ENCODE measurements at regions not wholly inside any gene's neighbourhood (a gene's known extent, or its start where the extent isn't known, plus 50 kb on each side); places are given as distances from the start of the nearest gene placed in this dataset.
A peak's percentile ranks its signal among the peaks of the same experiment; 100 is the strongest.

DNA sequence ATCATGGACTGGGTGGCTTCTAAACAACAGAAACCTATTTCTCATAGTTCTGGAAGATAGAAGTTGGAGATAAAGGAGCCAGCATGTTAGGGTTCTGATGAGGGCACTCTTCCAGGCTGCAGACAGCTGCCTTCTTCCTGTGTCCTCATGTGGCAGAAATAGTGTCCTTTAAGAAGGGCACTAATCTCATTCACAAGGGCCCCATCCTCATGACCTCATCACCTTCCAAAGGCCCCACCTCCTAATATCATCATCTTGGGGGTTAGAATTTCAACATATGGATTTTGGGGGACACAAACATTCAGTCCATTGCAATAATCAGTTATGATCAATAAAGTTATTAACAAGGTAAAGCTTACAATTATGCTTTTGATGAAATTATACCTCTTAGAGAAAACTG, 130.8 kb upstream of the SLC22A23 start:
- no peak for DNase-seq

DNA sequence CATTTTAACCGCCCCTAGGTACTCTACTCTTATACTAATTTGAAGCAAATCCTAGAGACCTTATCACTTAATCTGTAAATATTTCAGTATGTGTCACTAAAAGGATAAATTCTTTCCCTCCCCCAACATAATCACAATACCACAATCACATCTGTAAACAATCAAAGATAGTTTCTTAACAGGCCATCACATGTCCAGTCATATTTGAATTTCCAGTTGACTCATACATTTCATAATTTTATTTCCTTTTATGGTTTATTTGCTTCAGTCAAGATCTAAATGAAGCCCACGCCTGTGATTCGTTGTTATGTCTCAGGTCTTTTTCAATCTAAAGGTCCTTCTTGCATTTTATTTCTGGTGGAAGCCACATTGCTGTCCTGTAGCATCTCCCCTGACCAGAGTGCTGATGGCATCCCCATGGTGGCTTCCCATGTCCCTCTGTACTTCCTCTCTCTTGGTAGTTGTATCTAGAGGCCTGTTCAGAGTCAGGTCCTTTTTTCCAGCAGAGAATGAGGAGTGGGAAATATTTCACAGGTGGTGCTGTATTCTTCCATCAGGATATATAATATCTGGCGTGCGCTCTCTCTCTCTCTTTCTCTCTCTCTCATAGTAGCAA, 128.6 kb upstream of the SLC22A23 start:
- peak; percentile 28 for DNase-seq

DNA sequence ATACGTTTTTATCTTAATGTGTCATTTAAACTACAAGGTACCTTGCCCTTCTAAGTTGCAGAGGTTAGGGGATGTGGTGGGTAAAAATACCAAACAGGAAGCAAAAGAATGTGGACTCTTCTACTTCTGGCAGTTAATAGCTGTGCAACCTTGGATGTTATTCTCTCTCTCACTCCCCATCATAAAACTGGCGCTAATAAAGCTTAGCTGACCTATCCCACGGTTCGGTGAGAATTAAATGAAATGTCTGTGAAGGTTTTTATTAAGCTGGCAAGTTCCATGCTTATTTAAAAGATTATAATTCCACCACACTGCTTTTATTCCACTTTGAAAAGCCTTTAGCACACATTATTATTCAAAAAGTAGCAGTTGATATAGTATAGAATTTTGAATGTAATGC, 127.8 kb upstream of the SLC22A23 start:
- DNase-seq = peak; percentile 19

DNA sequence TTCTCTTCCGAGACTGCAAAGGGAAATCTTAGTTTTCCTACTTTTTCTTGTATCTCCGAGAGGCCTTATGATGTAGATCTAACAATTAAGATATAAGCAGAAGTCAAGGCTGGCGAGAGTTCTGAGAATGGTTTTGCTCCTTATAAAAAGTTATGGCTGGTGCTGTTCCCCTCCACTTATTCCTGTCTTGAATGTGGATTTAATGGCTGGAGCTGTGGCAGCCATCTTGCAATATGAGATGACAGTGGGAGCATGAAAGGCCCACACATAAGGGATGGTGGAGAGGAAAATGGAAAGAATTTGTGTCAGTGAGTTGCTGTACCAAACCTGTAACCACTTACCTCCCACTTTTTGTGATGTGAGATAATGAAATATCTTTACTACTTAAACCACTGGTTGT, 124.6 kb upstream of the SLC22A23 start:
- DNase-seq = no peak

DNA sequence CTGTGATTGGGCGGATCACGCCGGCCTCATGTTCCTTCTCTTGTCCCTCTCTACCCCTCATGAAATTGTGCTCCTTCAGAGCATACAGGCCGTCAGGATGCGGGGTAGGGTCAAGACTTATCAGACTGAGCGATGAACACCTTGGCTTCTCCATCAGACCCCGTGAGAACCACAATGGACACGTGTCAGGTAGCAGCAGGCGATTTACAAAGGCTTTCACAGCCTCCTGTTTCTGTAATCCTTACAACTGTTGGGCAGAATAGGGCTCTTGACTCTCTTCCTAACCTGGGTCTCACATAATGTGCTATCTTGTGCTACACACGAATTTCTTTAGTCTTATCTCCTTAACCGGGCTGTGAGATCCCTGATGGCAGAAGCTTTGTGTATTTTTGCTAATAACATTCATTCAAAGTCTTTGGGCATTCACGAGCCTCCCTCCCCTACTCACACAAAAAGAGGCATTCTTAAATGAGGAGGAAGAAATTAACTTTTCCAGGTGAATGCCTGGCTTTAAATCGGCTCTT, 122.9 kb upstream of the SLC22A23 start:
- no peak for DNase-seq

DNA sequence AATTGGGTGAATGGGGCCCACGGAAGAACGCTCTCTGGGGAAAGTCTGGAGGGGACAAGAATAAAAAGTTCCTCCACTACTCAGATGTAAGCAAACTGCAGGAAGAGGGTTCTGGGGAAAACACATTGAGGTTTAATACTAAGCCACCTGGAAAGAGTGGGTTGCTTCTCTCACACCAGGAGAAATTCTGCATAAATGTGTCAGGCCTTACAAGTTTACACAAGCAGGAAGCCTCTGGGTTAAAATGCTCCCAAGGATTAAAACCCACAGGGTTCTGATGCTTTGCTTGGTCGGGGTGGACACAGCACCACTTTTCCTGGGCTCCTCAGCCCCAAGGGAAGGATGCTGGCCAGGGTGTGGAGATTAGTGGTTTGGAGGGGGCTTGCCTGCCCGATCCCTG, 122.1 kb upstream of the SLC22A23 start:
- no peak for DNase-seq

DNA sequence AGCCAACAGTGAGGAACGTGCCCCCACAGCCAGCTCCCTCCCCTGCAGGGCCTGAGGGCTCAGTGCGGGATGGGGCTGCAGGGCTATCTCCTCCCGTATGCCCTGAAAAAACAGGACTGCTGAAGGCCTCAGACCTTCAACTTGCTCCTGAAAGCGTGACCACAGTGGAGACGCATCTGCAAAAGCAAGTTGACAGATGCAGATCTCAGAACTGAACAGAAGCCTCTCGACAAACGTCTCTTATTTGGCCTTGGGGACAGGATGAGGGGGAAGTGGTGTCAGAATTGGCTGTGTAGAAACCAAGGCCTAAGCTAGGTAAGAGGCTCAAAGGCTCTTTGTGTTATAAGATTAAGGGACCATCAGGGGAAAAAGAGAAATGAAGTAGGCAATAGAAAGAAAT, 120.7 kb upstream of the SLC22A23 start:
- no peak for DNase-seq

DNA sequence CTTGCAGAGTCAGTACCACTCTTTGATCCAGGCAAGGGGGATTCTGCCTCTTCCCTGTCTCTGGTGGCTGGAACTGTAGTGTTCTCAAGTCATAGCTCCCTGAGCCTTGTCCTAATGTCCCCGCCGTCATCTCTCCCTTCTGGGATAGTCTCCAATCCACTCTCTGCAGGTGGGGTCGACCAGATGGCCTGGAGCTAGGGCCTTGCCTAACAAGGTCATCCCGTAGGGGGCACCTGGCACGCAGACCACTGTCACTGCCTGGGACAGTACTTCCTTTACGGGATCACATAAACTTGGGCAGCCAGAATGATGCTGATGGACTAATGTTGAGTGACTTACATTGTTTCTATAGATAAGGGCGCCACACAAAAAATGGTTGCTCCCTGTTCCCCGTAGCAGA, 118.9 kb upstream of the SLC22A23 start:
- DNase-seq = no peak

DNA sequence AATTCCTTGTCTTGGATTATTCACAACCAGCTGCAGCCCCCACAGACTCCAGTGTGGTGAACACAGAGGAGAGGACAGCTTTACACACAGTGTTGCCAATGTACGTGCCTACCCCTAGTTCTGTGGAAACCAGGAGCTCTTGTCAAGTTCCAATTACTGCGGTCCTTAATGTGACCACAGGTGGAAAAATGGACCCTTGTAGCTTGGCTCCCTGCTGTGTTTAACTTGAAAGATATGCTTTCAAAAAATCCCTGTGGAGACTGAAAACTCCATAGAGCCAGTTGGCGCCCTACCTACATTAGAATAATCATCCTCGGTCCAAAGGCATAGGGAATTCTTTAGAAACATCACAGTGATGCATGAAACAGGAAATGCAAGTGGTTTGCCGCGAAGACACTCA, 118.3 kb upstream of the SLC22A23 start:
- DNase-seq = no peak

DNA sequence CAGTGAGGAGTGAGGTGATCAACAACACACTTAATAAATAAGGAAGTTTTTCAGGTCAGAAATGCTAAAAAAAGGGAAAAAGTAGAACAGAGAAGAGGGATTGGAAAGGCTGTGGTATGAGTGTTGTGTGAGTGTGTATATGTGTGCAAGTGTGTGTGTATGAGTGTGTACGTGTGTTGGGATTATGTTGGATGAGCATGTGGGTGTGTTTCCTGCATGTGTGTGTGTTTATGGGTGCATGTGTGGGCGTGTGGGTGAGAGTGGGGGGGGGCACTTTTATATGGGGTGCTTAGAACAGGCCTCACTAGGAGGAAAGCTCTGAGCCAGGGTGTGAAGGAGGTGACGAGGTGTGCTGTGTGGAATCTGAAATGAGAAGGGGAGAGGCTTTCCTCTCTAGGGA, 116.8 kb upstream of the SLC22A23 start:
- DNase-seq = no peak

DNA sequence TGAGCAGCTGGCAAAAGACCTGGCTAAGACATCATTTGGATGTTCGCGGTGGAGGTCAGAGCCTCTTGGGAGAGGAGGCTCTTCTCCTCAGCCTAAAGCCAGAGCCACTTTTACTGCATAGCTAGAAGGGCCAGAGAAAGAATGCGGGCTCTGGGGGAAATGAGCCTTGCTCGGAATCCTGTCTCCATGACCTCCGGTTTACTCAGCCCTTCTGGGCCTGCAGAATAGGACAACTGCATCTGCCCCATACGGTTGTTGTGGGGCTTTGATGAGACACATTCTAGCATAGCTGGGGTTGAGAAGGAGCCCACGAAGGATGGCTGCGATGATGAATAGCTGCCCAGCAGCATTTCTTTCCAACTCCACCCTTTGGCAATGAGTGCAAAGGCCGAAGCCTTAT, 115.0 kb upstream of the SLC22A23 start:
- no peak for DNase-seq

DNA sequence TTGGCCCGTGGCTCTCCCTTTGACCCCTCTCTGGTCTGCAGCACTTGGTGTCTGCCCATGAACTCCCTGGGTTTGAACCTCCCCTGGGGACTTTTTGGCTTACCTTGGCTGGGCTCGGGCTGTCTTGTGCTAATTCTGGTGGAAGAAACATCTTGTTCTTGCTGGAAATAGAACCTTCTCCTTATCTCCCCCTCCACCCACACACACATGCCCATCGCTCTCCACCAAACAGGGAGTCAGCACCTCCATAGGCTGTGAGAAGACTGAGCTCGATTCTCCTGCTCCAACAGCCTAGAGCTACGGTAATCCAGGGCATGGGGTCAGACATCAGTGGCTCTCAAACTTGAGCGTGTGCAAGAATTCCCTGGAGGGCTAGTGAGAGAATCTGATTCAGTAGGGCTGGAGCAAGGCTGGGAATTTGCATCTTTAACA, 114.4 kb upstream of the SLC22A23 start:
- no peak for DNase-seq

DNA sequence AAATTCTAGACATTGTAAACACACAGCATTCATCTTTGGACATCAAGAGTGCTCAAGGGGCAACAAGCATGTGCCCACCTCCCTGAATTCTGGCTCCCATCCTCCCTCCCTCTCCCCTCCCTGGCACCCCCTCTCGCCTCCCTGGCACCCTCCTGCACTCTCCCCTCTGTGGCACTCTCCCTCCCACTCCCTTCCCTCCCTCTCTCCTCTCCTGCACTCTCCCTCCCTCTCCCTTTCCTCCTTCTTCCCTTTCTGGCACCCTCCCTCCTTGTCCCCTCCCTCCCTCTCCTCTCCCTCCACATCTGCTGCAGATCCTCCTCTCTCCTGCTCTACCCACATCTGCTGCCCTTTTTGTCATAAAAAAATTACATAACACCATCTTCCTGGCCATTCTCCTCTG, 113.0 kb upstream of the SLC22A23 start:
- DNase-seq = no peak

DNA sequence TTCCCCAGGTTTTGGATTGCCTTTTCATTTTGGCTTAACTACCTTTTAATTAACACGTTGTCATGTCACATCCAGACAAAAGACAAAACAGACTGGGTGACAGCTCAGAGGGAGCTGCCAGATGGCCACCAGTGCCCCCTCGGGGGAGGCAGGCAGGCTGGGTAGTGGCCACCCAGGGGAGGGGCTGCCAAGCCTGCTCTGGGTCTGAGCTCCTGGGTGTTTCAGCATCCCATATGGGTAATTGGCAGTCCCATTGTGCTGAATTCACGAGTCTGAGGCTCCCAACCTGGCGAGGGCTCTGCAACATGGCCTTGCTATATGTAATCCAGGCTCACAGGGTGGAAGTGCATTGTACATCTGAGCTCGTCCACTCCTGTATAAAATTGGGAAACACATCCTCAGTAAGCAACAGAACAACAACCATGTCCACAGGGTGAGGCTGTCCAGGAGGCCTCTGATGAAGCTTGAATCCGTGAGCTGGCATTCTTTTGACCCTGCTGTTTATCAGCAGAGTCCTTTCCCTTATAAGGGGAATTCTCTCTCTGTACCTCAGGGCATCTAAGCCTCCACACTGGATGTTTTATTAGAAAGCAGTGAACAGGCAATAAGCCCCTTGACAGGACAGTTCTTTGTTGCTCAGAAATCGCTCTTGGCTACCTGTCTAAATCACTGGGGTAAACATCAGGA, 111.7 kb upstream of the SLC22A23 start:
- no peak for DNase-seq

DNA sequence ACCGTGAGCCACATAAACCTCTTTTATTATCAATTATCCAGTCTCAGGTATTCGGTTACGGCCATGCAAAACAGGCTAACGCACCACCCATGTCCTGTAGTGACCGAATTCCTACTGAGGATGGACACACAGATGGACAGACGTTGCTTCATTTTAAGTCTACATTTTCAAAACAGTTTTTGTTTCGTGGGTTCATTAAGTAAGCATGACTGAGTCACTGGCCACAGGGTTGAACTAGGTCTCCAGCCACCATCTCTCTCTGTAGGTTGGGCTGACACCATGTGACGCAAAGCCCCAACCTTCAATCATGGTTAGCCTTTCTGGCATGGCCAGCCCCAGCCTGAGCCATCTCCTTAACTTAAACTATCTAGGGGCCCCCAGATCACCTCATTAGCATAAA, 110.0 kb upstream of the SLC22A23 start:
- no peak for DNase-seq

DNA sequence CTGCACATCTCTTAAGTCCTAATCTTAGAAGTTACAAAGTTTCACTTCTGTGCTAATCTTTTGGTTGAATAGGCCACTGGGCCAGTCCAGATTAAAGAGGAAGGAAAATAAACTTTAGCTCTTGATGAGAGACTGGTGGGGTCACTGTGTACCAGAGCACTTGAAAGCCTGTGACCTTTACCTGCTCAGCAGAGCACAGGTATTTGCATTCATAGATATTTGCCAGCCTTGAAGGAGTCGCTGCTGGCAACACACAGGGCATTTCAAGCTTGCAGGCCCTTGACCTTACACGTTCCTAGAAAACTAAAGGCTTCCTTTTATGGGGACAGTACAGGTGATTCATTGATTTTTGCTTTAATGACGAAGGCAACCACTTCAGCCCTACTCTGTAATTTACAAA, 108.4 kb upstream of the SLC22A23 start:
- DNase-seq = no peak

DNA sequence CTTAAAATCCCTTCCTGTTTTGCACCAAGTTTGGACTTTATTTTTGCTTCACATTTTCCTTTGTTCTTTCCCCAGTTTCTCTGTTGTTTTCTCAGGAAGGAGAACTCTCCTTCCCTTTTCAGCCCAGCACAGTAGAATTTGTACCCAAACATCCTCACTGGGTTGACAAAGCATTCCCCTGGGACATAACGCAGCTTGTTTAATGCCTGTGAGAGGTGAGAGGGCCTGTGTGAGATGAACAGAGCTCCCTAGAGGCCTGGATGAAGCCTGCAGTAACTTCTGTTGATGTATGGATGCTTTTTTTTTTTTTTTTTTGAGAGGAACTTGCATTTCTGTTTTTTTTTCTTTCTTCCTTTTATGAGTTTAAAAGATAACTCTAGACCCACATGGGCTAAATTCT, 104.9 kb upstream of the SLC22A23 start:
- DNase-seq = peak; percentile 81

DNA sequence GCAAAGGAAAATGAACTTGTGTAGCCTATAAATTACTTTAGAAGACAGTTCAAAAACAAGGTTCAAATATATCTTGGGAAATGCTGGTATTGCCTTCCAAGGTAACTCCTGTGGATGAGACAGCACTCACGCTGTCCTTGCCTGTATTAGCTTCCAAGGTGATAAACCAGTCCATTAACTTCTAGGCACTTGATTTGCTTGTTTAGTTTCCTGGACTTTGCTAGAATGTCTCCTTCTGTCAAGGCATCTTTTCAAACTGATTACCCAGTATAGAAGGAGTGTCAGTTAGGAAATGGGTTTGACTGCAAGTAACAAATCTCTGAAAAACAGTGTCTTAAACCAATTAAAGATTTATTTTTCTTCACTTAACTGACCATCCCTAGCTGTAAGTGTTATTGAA, 103.4 kb upstream of the SLC22A23 start:
- no peak for DNase-seq

DNA sequence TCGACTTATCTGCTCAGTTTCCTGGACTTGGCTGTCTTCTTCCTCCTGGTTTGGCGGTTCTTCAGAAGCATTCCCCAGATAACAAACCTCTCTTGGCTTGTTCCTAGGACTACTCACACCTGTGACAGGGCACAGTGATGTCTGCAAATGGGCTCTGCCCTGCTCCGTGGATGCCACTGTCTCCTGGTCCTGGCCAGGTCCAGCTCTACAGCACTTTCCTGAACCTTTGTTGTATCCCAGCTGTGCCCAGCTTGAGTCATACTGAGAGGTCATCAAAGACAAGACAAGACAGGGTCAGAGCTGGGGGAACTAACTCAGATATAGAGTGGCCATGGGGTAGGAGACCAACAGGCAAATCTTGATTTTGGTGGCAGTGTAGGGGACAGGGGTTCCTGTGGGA, 102.7 kb upstream of the SLC22A23 start:
- no peak for DNase-seq

DNA sequence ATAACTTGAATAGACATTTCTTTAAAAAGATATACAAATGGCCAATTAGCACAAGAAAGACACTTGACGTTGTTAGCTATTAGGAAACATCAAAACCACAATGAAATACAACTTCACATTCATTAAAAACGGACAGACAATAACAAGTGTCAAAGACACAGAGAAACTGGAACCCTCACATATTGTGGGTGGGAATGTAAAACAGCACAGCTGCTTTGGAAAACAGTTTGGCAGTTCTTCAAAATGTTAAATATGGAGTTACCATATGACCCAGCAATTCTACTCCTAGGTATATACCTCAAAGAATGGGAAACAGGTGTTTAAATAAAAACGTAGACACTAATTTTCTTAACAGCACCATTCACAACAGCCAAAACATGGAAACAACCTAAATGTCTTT, 100.5 kb upstream of the SLC22A23 start:
- no peak for DNase-seq

DNA sequence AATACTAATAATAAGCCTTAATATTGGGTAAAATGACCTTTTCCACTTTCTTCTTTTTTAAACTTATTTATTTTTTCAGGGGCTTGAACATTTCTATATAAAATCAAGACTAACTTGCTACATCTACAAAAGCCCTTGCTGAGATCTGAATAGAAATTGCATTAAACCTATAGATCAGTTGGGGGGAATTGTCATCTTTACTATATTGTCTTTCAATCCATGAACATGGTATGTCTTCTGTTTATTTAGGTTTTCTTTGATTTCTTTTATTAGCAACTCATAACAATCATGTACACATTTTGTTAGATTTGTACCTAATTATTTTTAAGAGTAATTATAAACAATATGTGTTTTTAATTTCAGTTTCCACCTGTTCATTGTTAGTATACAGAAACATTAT, 96.4 kb upstream of the SLC22A23 start:
- no peak for DNase-seq

DNA sequence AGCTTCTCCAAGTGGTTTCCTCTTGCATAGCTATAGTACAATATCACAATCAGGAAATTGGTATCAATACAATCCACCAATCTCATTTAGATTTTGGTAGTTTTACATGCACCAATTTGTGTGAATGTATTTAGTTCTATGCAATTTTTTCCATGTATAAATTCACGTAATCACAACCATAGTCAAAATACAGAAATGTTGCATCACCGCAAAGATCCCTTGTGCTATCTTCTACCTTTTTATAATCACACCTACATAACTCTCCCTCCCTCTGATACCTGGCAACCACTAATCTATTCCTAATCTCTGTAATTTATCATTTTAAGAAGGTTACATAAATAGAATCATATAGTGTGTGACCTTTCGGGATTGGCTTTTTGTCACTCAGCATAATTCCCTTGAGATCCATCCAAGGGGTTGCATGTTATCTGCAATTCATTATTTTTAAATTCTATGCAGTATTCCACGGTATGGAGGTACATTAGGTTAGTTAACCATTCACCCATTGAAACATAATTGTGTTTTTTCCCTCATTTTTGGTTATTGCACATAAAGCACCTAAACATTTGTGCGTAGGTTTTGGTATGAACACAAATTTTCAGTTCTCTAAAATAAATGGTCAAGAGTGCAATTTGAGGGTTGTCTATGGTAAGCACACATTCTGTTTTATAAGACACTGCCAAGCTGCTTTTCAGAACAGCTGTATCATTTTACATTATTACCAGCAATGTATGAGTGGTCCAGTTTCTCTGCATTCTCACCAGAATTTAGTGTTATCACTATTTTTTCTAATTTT, 95.1 kb upstream of the SLC22A23 start:
- DNase-seq = no peak

DNA sequence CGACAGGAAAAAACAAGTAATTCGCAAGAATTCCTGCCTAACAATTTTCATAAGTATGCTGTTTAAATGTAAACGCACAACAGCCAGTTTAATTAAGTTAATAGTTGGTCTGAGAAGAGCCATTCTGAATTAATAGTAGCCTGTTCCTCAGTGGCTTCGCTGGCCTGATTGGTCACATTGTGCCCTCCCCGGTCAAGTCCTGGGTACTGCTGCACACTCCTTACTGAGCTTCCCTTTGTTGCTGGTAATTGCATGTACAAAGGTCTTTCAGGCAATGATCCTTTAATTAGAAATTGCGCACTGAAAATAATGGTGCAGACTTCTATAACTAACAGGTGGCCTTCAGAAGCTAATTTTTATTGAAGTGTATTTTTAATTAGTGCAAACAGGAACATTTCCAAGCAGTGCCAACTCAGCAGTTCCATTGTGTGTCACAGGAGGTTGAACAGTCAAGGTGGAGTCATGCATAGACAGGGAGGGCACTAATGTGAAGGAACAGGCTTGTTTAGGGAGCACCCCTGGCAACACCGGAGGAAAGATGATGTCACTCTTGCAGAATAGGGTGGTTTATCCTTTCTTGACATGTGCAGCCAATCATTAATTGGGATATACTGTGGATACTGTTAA, 92.6 kb upstream of the SLC22A23 start:
- peak; percentile 55 for DNase-seq
